IMR-90 (cell line): ENCODE measurements at regions not wholly inside any gene's neighbourhood (a gene's known extent, or its start where the extent isn't known, plus 50 kb on each side); places are given as distances from the start of the nearest gene placed in this dataset.

Experiments
- ATAC-seq: fragments of 200-7000 bp; cut with Tn5 transposase; 2 replicates; pipeline ENCODE4 v1.9.1; 2020; ENCODE audit warnings: low read depth, mild to moderate bottlenecking, moderate library complexity
- BruUV-seq: library from RNA; stranded (reverse); fragments of 400-500 nt; replicated peaks from 2 replicates; lab custom pipeline; 2021; lab: Mats Ljungman, UMichigan
- CTCF ChIA-PET: fragments of 300-600 bp; formaldehyde crosslinking; extraction: SDS; loops from one replicate; lab custom pipeline; 2021; ENCODE audit warnings: antibody characterized with exemption; lab: Yijun Ruan, JAX
- POLR2A ChIA-PET: fragments of 300-600 bp; sonication (Branson Sonifier 250); formaldehyde crosslinking; loops from one replicate; lab custom pipeline; 2022; ENCODE audit warnings: antibody characterized with exemption; ENCODE audit not compliant: unreplicated experiment; lab: Charles Lee
- DNase-seq: peaks from one replicate; pipeline ENCODE4 v3.0.0; 2013
- H2AFZ ChIP-seq: replicated peaks from 2 replicates; pipeline ENCODE3; 2013; ENCODE audit warnings: low read length, mild to moderate bottlenecking; ENCODE audit not compliant: poor library complexity
- H2AK5ac ChIP-seq: 2 replicates; pipeline ENCODE4 v1.6.1; 2013; ENCODE audit warnings: low read depth, low read length, inconsistent platforms
- H2AK9ac ChIP-seq: replicated peaks from 2 replicates; pipeline ENCODE3; 2013; ENCODE audit warnings: mild to moderate bottlenecking, low read depth, low read length, moderate library complexity; ENCODE audit not compliant: poor library complexity
- H2BK120ac ChIP-seq: 2 replicates; pipeline ENCODE4 v1.6.1; 2013; ENCODE audit warnings: low read depth, low read length, inconsistent platforms
- H2BK15ac ChIP-seq: 3 replicates; pipeline ENCODE4 v1.6.1; 2013; ENCODE audit warnings: low read depth, low read length, inconsistent platforms
- H2BK20ac ChIP-seq: 2 replicates; pipeline ENCODE4 v1.6.1; 2013; ENCODE audit warnings: low read depth, mild to moderate bottlenecking, inconsistent platforms, low read length, moderate library complexity
- H2BK5ac ChIP-seq: 2 replicates; pipeline ENCODE4 v1.6.1; 2013; ENCODE audit warnings: mild to moderate bottlenecking, low read depth, low read length, inconsistent platforms; ENCODE audit not compliant: poor library complexity, severe bottlenecking
- H3K14ac ChIP-seq: replicated peaks from 2 replicates; pipeline ENCODE4 v1.6.1; 2013; ENCODE audit warnings: low read depth, low read length, inconsistent platforms
- H3K18ac ChIP-seq: 2 replicates; pipeline ENCODE4 v1.6.1; 2013; ENCODE audit warnings: low read depth, low read length, control low read depth
- H3K23ac ChIP-seq: 2 replicates; pipeline ENCODE4 v1.6.1; 2013; ENCODE audit warnings: low read depth, low read length, inconsistent platforms
- H3K27ac ChIP-seq: 2 replicates; pipeline ENCODE4 v1.5.1; 2013; ENCODE audit warnings: mild to moderate bottlenecking, control low read depth, low read length; ENCODE audit not compliant: insufficient read depth
- H3K27me3 ChIP-seq: 2 replicates; pipeline ENCODE4 v1.6.1; 2013; ENCODE audit warnings: low read length; ENCODE audit not compliant: control insufficient read depth, insufficient read depth
- H3K36me3 ChIP-seq: 2 replicates; pipeline ENCODE4 v1.6.1; 2013; ENCODE audit warnings: low read length, mixed read lengths; ENCODE audit not compliant: control insufficient read depth, insufficient read depth
- H3K4ac ChIP-seq: 2 replicates; pipeline ENCODE4 v1.6.1; 2013; ENCODE audit warnings: low read depth, low read length, inconsistent platforms
- H3K4me1 ChIP-seq: 2 replicates; pipeline ENCODE4 v1.6.1; 2013; ENCODE audit warnings: low read length, mixed read lengths; ENCODE audit not compliant: control insufficient read depth, insufficient read depth
- H3K4me2 ChIP-seq: 2 replicates; pipeline ENCODE4 v1.6.1; 2013; ENCODE audit warnings: low read depth, mild to moderate bottlenecking, control low read depth, low read length, moderate library complexity
- H3K4me3 ChIP-seq: 2 replicates; pipeline ENCODE4 v1.5.1; 2013; ENCODE audit warnings: low read depth, mild to moderate bottlenecking, control low read depth, low read length, moderate library complexity; ENCODE audit not compliant: insufficient read depth
- H3K56ac ChIP-seq: 2 replicates; pipeline ENCODE4 v1.6.1; 2013; ENCODE audit warnings: low read length, inconsistent platforms; ENCODE audit not compliant: insufficient read depth; ENCODE audit errors: extremely low read depth
- H3K79me1 ChIP-seq, 2 experiments: 2 replicates each; pipeline ENCODE4 v1.6.1; 2013; ENCODE audit warnings: low read length in 2 of 2, inconsistent platforms in 1 of 2, low read depth in 1 of 2
- H3K9ac ChIP-seq: 2 replicates; pipeline ENCODE4 v1.6.1; 2013; ENCODE audit warnings: low read depth, low read length, control low read depth
- H3K9me1 ChIP-seq: 2 replicates; pipeline ENCODE4 v1.6.1; 2013; ENCODE audit warnings: low read length, inconsistent platforms; ENCODE audit not compliant: insufficient read depth
- H3K9me3 ChIP-seq: 2 replicates; pipeline ENCODE4 v1.6.1; 2013; ENCODE audit warnings: low read length; ENCODE audit not compliant: control insufficient read depth, insufficient read depth
- H4K20me1 ChIP-seq: 2 replicates; pipeline ENCODE4 v1.6.1; 2013; ENCODE audit warnings: low read length, inconsistent platforms; ENCODE audit not compliant: insufficient read depth
- H4K5ac ChIP-seq: 2 replicates; pipeline ENCODE4 v1.6.1; 2013; ENCODE audit warnings: mild to moderate bottlenecking, low read depth, low read length, control low read depth
- H4K8ac ChIP-seq, 2 experiments: 2 replicates each; pipeline ENCODE4 v1.6.1; 2013; ENCODE audit warnings: low read depth in 2 of 2, low read length in 2 of 2, control low read depth in 1 of 2, inconsistent platforms in 1 of 2
- H4K91ac ChIP-seq: 2 replicates; pipeline ENCODE4 v1.6.1; 2013; ENCODE audit warnings: low read depth, low read length, inconsistent platforms; ENCODE audit not compliant: insufficient read depth
- BHLHE40 ChIP-seq: fragments of 150-350 bp; IDR thresholded peaks from 2 replicates; pipeline ENCODE4 v1.6.1; 2016; ENCODE audit warnings: mild to moderate bottlenecking, low read depth, low read length
- MAZ ChIP-seq: IDR thresholded peaks from 2 replicates; pipeline ENCODE4 v1.6.1; 2012; ENCODE audit warnings: low read depth, mild to moderate bottlenecking, low read length, improper control_type of control experiment, moderate library complexity, borderline replicate concordance
- MXI1 ChIP-seq: IDR thresholded peaks from 2 replicates; pipeline ENCODE4 v1.6.1; 2012; ENCODE audit warnings: low read depth, mild to moderate bottlenecking, low read length, moderate library complexity, borderline replicate concordance
- NFE2L2 ChIP-seq: fragments of 150-350 bp; IDR thresholded peaks from 2 replicates; pipeline ENCODE4 v1.6.1; 2016; ENCODE audit warnings: low read depth, mild to moderate bottlenecking, low read length
- WGBS, 2 experiments: methylation state at CpG; one replicate each; pipeline versions ENCODE4 v1.1.5 to v1.1.7; 2013; ENCODE audit warnings: missing lambda C conversion rate in 2 of 2; ENCODE audit not compliant: insufficient read length in 1 of 2; ENCODE audit errors: extremely low coverage in 2 of 2; 5-methylcytosine and 5-hydroxymethylcytosine counted together
- dilution Hi-C: fragments of 300-500 bp; cut with HindIII; formaldehyde crosslinking; loops from one replicate; pipeline ENCODE4 v1.14.3; 2018; ENCODE audit warnings: low sequenced_read_pairs; ENCODE audit not compliant: unreplicated experiment
- in situ Hi-C: fragments of 300-500 bp; cut with MboI; formaldehyde crosslinking; loops from 3 replicates; pipeline ENCODE4 v1.14.3; 2019; ENCODE audit warnings: low sequenced_read_pairs, inconsistent platforms, mixed read lengths
- intact Hi-C: fragments of 100-400 bp; cut with micrococcal nuclease; formaldehyde crosslinking; loops from 2 replicates; pipeline ENCODE4 v1.10.0; 2022

DNA sequence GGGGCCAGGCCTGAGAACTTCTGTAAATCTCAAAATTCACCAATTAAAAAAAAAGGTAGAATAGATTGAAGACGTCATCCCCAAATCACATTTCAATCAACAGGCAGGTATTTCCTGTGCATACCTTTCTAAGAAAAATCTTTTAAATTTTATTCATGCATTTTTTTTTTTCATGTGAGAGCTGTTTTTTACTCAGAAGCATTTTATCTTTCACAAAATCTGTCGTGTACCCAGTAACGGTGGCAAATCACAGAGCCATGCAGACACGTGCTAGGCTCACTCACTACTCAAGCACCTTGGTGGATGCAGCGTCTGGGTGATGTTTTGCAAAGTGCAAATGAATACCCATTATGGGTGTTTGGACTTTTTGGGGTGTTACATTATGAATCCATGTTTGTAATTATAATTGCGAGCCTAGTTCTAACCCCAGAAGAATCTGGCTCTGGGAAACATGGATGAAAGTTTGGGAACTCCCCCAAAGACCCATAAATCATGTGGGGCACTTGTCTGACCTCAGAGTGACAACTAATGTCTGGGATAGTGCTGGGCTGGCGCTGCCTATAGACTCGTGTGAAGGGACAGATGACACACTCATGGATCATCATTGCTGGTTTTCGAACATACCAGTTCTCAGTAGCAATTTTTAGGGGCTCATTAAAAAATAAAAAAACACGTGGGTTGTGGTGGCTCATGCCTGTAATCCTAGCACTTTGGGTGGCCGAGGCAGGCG, 335.2 kb downstream of the LPIN1 start:
- no peak overlapping the region for H2BK15ac ChIP-seq
- DNase-seq: no peak
- no peak overlapping the region for H3K18ac ChIP-seq
- no peak overlapping the region for H2AK5ac ChIP-seq
- no peaks in the 10 kb centered on the region for H3K9me3 ChIP-seq
- 38% methylated on average over 3 of the region's 12 CpGs; no CpG with 5 or more reads in 1 of the 2 experiments for WGBS, 2 experiments
- no peak overlapping the region for H3K4ac ChIP-seq
- H3K56ac ChIP-seq: no peak overlapping the region
- intact Hi-C loops: no loop called here
- H3K36me3 ChIP-seq: no peaks in the 10 kb centered on the region
- no peak overlapping the region for H4K8ac ChIP-seq
- H3K4me3 ChIP-seq: no peak overlapping the region
- H3K14ac ChIP-seq: no peak overlapping the region
- H3K4me2 ChIP-seq: no peak overlapping the region
- H3K27ac ChIP-seq: no peak overlapping the region
- dilution Hi-C loops: no loop called here
- H3K23ac ChIP-seq: no peak overlapping the region
- in situ Hi-C loops: no loop called here
- no peak overlapping the region for H2AFZ ChIP-seq
- ChIA-PET POLR2A (no interaction called here), CTCF (no interaction called here)
- no peak overlapping the region for H2BK120ac ChIP-seq
- H4K20me1 ChIP-seq: no peaks in the 10 kb centered on the region
- H3K79me1 ChIP-seq: no peaks in the 10 kb centered on the region
- ATAC-seq: no peak
- no peaks in the 10 kb centered on the region for H3K4me1 ChIP-seq
- H2BK5ac ChIP-seq: no peak overlapping the region
- H3K9me1 ChIP-seq: no peaks in the 10 kb centered on the region
- no peaks in the 10 kb centered on the region for H3K27me3 ChIP-seq
- no TSS peak for BruUV-seq
- H2AK9ac ChIP-seq: no peak overlapping the region
- TF ChIP-seq BHLHE40 (no peak), NFE2L2 (no peak), MAZ (no peak), MXI1 (no peak)
- no peak overlapping the region for H4K5ac ChIP-seq
- no peak overlapping the region for H2BK20ac ChIP-seq
- no peak overlapping the region; the same call in 1 of the 2 replicates for H4K91ac ChIP-seq
- no peak overlapping the region for H3K9ac ChIP-seq
